Loucy (cell line): ENCODE measurements at regions not wholly inside any gene's neighbourhood (a gene's known extent, or its start where the extent isn't known, plus 50 kb on each side); places are given as distances from the start of the nearest gene placed in this dataset.

ENCODE experiments used
- EZH2phosphoT487 ChIP-seq: fragments of 200-600 bp; IDR thresholded peaks from 2 replicates; pipeline ENCODE4 v1.6.1; 2018; ENCODE audit warnings: antibody characterized with exemption, mild to moderate bottlenecking, moderate library complexity, borderline replicate concordance
- TF ChIP-seq, protein P1 (sequence below): fragments of 200-600 bp; sonication (generic); conservative IDR thresholded peaks from 2 replicates; pipeline ENCODE4 v1.5.1; 2014; ENCODE audit warnings: mild to moderate bottlenecking, antibody characterized with exemption, low read length

DNA sequence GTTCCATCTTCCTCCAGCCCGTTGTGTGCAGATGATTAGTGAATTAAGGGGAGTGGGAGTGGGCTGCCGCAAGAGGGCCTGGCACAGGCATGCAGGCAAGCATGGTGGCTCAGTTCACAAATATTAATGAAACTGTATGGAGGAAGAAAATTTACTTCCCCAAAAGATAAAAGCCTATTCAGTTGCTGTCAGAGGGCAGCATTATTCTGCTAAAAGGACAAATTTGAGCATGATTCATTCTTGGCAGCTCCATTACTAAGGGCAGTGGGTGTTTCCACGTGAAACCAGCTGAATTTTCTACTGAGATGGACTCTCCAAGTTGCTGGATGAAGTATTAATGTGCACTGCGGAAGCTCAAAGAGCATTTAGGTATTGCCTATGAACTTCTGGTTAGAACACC, 90.9 kb upstream of the WDR11 start:
- TF ChIP-seq EZH2phosphoT487 = no peak
- TF ChIP-seq, protein P1, sequence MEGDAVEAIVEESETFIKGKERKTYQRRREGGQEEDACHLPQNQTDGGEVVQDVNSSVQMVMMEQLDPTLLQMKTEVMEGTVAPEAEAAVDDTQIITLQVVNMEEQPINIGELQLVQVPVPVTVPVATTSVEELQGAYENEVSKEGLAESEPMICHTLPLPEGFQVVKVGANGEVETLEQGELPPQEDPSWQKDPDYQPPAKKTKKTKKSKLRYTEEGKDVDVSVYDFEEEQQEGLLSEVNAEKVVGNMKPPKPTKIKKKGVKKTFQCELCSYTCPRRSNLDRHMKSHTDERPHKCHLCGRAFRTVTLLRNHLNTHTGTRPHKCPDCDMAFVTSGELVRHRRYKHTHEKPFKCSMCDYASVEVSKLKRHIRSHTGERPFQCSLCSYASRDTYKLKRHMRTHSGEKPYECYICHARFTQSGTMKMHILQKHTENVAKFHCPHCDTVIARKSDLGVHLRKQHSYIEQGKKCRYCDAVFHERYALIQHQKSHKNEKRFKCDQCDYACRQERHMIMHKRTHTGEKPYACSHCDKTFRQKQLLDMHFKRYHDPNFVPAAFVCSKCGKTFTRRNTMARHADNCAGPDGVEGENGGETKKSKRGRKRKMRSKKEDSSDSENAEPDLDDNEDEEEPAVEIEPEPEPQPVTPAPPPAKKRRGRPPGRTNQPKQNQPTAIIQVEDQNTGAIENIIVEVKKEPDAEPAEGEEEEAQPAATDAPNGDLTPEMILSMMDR = no peak
